ENCODE measurements at regions not wholly inside any gene's neighbourhood (a gene's known extent, or its start where the extent isn't known, plus 50 kb on each side); places are given as distances from the start of the nearest gene placed in this dataset.

DNA sequence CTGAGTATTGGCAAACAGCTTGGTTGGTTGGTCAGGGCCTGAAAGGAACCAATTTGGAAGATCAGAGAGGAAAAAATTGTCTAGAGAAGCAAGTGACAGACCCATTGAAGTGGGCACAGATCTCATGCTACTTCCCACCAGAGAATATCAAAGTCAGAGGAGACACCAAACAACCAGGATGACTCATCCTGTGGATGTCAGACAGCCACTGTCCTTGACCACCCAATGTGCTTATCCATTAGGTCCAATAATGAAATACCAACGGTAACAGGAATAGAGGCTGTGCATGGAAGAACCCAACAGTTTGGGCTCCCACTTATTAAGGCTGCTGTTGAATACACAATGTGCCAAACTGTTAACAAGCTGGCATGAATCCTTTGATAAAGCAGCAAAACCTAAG is 323.1 kb upstream of the ATP11B start:
- DNase-seq = no peak

DNA sequence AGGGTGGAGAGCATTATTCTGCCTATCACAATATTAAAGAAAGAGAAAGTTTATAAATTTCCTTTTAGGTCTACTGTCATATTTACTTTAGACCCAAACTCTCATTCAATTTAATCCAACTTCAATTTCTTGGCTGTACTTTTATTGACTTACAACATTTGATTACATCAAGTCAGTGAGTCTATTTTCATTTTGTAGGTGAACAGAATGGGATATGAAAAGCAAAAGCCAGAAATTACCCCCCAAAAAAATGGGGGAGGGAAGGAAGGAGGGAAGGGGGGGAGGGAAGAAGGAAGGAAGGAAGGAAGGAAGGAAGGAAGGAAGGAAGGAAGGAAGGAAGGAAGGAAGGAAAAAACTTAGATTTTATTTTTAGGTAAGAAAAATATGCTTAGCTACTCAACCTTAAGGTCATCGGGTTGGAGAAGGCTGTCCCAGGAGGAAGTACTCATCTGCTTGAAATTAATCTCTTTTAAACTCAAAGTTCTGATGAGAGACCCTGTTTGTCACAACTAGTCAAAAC is 320.1 kb upstream of the ATP11B start:
- no peak for DNase-seq

DNA sequence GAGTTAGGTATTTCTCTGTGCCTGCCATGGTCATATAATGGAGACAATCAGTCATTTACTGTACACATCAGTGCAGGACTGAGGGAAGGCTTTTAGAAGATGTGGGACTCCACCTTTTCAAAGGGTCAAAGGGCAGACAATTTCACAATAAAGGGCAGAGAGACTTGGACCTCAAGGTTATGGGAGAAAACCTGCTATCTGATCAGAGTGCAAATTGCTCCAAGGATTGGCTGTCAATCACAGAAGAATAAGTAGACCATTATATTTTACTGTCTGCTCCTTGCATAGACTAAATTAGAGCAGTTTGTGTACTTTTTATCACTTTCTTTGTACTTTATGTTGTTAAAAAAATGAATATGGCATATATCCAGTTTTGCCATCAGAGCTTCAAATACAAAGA is 314.9 kb upstream of the ATP11B start:
- DNase-seq = no peak

DNA sequence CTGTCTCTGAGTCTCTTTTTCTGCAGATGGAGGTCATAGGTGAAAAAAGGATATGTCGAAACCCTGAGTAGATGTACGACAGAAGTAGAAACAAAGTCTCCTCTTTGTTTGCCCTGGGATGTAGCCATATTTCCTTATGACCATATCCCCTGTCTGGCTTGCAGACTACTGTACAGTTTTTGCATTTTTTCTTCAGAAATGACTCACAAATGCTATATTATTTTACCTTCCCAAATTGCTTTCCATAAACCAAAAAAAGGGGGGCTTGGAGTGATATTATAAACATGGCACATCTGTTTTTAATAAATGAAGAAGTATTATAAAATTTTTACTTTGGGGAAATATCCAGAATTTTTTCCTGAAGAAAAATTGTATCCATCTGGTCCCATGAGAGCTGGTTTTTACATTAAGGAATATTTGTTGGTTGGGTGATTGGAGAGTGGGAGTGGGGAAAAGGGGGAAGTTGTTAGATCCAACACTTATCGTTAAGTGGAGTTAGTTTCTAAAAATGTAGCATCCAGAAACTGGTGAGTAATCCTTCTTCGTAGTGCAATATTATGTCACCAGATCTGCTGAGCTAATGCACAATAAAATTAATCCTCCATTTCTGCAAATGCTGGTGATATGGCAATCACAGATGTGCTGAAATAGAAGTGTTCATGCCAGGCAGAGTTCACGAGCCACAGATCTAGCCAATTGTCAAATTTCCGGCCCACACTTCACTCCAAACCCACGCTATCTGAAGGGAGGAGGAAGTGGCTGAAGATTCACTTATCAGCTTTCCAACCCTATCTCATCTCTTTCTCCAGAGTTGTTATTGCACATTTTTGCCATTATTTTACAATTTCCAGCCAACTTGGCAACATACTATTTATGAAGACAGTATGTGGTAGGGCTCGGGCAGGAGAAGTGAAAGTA is 313.6 kb upstream of the ATP11B start:
- DNase-seq = no peak

DNA sequence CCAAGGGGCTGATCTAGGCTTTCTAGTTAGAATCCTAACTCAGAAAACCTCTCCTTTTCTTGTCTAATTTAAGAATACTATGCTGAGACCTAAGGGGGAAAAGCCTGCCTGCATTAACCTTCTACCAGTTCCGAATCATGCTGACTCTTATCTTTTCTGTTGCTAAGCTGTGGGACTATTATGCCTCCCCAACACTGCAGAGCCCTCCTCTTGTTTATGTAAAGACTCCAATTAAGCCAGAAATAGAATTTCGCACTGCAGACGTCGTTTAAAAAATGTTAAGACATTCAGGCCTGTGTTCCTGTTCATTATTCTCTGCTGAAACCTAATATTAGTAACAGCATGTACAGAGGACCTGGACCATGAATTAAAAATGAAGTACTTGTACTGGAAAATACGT is 310.6 kb upstream of the ATP11B start:
- DNase-seq = no peak

DNA sequence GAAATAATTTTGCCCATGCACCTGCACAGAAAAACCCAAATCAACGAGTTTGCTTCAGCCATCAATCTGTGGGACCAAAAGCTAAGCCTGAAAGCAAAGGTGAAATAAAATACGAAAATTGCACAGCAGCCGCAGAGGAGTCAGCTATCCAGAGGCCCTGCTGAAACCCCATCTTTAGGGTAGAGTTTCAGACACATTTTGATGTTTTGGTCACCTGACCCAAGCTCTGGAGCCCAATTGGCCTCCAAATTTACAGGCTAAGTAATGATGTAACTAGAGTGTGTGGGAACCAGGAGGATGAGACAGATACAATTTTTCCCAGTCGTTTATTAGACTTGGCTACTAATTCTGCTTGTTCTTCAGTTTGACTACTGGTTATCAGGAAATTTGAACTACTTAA is 308.6 kb upstream of the ATP11B start:
- no peak for DNase-seq

DNA sequence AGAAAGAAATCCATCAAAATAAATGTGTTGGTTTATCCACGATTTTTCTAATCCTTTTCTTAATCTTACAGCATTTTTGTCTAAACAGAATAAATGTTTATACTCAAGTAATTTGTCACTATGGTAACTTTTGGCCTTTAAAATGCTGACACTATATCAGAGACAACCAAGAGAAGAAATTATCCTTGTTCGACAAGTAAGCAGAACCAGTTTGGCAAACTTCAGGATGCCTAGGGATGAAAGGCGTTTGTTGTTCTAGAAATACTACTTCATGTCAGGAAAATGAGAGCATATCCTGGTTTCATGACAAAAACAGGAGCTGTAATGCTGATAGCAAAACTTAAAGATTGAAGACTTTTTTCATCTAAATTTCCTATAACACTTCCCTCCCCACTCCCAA is 308.0 kb upstream of the ATP11B start:
- DNase-seq = no peak

DNA sequence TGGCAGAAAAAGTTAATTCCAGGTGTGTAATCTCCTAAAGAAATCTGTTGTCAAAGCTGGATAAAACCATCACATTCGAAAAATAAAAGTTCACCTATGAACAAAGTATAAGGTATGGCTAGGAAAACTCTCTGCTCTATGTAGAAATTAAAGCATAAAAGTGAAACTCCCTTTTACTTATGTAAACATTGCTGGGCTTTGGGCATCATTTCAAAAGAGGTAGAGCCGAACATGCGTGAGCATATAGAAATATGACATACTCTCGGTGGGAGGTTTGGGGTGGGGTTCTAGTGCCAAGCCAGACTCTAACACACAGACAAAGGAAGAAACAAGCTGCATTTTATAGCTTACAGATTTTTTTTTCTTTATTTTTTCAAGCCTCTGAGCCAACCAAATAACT is 306.8 kb upstream of the ATP11B start:
- DNase-seq = no peak

DNA sequence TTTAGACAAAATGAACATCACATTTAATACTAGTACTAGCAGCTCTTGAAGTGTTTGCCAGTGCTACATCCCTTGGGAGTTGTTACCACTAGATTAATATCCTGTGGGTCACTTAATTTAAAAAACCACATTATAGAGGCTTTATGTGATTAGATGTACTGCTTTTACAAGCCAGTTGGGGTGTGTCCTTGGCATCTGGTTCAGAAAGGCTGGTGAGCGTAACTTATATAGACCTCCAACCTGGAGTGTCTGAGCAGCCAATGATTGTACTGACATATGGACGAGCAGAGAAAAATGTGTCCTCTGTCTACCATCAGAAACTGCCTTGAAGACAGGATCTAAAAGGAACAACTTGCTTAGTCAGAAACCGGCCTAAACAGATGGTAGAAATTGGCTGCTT is 306.2 kb upstream of the ATP11B start:
- no peak for DNase-seq

DNA sequence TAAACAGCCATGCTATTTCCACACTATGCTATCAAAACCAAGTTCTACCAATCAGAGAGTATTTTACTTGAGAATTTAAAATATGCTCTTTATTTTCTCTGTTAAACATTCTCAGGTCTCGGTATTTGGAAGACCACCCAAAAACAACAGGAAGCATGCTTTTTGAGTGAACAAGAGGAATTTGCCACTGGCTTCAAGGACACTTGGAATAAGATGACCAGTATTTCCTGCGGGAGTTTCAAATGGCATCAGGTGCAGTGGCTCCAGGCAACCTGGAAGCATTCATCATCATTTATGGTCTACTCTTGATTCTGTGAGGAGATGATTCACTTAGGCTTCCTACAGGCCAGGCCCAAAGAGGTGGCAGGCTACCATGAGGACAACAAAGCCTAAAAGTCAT is 305.7 kb upstream of the ATP11B start:
- DNase-seq = no peak

DNA sequence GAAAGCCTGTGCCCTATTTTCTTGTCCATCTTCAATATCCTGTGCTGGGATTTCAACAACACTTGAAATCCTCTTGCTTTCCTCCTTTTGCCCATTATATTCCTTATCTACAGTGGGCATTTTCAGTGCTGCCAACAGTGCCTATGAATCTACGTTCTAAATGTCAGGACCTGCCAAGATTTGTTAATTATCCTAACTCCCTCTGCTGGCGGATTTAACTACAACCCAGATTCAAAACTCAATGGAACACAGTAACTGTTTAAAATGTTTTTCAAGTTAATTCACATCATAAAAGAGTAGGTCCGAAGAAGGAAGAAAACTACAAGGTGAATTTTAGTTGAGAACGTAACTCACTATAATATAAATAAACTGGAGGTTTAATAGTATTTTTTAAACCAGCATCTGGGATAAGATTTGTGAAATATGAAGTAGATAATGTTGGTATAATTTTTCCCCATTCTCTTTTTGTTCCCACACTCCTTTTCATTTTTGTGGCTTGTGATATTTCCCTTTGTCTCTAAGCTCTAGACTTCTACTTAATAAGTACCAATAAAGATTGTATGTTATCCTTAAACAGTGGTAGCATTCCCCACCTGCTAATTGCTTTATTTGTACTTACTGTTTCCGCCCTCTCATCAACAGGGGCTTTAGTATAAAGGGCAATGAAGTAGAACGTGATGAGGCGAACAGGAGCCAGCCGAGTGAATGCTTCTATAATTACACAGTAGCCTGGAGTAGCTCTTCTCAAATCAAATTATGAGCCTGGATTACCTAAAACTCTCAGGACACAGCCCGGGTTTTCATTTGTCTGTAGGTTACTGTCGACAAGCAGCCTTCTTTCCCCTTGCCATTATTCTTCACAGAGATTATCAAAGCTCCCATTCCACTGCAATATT is 302.5 kb upstream of the ATP11B start:
- no peak for DNase-seq

DNA sequence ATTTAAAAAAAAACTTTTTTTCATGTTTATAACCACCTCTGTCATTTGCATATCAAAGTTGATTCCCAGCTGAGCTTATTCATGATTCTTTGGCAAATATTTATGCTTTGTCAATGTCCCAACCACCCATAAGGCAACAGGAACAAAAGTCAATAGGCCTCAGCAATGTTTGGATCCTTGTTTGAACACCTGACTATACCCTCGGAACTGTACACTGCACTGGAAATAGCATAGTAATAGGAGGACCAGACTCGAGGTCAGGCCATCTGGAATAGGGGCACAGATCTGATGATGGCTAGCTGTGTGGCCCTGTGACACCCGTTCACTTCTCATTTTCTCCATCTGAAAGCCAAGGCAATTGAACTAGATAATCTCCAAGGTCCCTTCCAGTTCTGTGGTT is 301.7 kb upstream of the ATP11B start:
- no peak for DNase-seq

DNA sequence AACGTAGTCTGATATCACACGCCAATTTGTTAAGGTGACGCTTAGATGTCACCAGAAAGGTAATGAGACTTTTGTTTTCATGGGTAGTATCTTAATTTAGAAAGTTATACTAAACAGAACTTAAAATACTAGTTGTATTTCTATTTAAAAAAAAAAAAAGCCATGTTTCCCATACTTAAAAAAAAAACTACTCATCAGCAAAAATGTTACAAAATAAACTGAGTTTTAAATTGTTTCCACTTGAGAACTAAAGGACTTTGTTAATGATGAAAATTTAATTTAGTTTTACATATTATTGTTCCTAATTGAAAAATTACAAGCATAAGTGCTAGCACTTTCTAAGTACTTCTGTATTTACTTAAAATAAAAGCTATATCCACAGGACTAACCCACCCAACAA is 300.8 kb upstream of the ATP11B start:
- DNase-seq = no peak

DNA sequence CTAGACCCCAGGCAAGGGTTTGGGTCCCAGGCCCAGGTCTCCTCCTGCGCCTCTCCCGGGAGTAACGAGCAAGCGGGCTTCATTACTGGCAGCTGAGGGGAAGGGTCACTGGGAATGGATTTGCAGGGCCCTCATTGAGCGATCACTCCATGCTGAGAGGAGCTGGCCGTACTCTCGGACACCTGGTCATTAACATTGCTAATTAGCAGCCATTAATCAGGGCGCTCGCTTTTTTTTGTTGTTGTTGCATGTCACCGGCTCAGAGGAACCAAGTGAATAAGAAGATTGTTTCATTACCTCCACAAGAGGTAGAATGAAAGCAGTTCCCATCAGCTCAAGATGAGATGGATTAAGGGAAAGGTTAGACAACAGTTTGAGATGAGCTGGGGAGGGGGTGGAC is 293.0 kb upstream of the ATP11B start:
- no peak for DNase-seq

DNA sequence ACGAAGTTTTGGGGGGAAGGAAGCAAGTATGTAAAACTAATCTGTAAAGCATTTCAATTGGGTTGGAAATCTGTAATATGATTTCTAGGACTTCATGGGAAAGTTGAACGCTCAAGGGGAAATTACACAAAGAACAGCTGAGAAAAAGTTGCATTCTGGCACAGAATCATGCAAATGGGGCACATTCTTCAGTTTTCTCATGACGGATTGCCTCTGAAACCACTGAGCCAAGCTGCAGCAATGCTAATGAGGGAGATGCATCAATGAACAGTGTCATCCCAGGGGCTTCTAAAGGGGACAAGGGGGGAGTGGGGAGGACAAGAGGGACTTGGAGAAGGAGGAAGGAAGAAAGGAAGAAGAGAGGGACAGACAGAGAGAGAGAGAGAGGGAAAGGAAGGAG is 291.4 kb upstream of the ATP11B start:
- no peak for DNase-seq

DNA sequence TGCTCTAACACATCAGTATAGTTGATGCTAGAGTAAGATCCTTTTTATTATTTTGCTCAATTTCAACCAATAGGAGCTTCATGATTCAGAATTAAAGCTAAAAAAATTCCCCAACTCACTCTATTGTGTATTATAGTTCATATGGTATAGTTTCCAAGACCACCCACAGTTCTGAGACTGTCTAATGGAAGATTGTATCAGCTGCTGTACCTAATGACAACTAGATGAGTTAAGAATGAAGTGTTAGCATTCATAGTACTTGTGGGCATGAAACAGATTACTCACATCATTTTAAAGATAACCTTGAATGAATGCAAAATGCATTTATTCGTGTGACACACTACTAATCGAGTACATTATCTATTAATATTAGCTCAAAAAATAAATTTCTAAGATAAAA is 289.9 kb upstream of the ATP11B start:
- DNase-seq = no peak

DNA sequence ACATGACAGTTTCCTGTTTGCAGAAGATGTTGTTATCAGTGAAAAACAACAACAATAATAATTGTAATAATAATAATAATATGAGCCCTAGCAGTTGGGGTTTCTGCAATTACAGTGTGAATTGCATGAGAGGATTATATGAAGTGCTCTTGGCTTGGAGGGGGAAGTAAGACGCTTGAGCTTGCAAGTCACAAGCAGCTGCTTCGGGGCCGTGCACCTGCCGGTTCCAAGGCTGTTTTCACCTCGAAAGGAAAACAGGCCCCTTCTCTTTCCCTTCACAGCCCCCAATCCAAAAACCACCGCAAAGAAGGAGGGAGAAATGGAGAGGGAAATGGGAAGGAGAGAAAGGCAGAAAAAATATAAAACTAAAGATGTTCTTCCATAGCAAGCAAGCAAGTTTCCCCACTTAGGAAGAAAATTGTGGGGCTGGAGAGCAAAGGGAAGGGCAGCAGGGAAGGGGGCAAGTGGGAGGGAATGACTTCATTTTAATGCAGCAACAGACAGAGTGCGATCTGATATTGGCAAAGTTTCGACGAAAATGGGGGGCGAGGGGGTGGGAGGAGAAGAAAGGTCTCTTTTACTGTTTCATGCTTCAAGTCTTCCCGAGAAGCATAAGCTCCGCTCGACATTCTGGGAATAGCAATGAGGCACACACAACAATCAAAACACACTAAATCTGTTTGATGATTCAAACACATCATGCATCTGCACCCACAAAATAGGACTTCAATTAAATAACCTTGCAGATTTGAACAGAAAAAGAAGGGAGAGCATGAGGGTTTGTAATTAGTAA is 284.2 kb upstream of the ATP11B start:
- no peak for DNase-seq

DNA sequence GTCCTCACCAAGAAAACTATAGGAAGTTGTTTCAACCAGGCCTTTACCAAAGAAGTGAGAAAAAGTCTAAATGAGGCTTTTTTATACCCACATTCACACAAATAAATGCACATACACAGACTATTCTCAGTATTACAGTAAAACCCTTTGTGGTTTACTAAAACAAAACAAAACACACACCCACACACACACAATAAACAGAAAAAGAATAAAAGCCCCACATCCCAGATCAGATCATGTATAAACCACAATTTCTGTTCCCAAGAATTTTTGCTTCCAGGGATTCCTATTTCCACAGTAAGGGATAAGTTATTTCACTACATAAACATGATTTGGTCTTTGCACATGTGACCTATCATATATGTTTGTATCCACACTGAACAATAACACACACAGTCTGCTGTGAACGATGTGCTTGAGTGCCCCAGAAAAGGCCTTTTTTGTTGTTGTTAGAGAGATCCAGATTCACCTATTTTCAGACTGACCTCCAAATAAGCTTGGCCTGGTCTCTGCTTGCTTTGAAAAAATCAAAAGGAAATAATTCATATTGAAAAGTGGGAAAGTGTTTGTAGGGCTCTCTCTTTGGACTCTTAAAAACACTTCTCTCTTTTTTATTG is 283.4 kb upstream of the ATP11B start:
- no peak for DNase-seq

DNA sequence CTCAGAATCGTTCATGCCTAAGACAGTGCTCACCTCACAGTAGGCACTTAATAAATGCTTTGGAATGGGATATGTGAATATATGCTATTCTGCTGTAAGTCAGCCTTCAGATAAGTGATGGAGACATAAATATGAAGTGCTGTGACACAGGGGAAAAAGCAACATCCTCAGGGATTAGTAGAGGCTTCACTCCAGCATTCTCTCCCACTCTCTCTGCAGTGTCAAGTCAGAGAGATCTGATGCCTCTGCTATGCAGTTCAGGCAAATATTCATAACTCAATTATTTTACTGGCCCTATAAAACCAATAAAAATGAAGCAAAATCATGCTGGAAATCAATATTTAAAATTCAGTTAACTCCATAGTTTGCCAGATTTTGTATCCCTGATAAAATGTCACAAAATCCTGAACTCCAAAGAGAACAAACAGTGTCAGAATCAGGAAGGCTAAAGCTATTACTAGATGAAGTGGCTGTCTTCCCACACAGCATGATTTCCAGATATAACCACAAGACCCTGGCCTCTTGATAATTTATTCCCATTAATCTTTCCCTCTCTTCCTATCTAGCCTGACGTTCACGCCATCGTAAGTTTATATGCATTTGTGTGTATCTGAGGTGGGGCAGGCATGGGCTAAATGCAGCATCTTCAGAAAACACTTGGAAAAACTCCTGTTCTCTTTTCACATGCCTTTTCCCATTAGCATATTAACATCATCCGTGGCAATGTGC is 278.9 kb upstream of the ATP11B start:
- no peak for DNase-seq

DNA sequence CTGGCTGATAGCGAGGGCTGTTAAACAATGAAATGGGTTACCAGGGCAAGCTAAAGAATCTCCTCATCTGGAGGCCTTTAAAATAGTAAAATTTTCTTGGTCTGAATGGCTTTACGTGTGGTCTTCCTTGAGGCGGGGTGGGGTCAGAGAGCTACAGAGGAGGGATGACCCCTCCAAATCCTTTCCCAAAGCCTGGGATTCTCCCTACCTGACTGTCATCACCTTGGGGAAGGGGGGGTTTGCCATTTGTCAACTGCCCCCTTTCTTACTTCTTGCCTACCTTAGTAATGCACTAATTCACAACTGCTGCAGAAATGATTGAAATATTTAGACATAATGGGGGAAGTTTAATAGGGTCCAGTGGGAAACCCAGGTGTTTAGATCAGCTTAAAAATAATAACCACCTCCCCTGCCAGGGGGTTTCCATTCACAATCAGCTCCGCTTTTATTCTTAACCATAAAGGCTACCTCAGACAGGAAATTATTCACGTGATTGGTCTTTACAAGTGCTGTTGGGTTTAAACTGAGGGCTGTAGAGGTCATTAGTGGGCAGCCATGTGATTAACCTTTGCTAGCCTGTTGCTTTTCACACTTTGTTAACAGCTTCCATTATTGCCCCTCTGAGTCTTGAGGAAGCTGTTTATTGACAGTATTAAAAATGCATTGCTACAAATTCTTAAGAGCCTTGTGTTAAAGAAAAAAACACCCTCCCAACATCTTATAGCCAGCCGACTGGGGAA is 276.5 kb upstream of the ATP11B start:
- no peak for DNase-seq

DNA sequence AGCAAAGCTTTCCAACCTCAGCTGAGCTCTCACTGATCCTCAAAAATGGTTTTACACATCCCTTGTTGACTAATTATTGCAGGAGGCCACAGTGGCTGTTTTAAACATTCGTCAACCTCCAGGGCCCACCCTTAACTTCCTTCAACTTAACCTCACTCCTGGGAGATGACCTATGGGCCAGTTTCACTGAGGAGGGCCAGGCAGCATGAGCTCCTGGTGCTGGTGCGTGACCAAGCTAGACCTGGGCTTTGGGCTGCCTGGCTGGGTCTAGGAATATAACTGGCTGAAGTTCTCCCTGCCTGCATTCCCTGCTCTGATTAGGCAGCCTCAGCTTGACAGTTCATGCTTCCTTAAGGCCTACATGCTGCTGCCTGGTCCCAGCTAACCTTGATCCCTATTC is 273.7 kb upstream of the ATP11B start:
- no peak for DNase-seq
